ENCODE measurements at regions not wholly inside any gene's neighbourhood (a gene's known extent, or its start where the extent isn't known, plus 50 kb on each side); places are given as distances from the start of the nearest gene placed in this dataset.

GRCh38 chr3:25214034-25214433 lies 214.0 kb upstream of the RARB start:
- no peaks in the 10 kb centered on the region for H3K4me1 ChIP-seq (ENCODE audit: insufficient read depth, low read length, poor library complexity, severe bottlenecking)
- H4K20me1 ChIP-seq (ENCODE audit: insufficient read depth, low read length), result no peaks in the 10 kb centered on the region
- no peak overlapping the region for H2AFZ ChIP-seq (ENCODE audit: low read length)
- no peaks in the 10 kb centered on the region for H3K9me3 ChIP-seq (ENCODE audit: low read length)
- no peak overlapping the region for H3K27ac ChIP-seq (ENCODE audit: low read depth, low read length, poor library complexity, severe bottlenecking)
- no TSS peak for BruUV-seq (replicated peaks)
- intact Hi-C loops (cut with micrococcal nuclease; ENCODE audit: unreplicated experiment), result no loop called here
- ChIA-PET POLR2A (no interaction called here), CTCF (ENCODE audit: unreplicated experiment) (interaction anchor here (0.6 kb wide), 1 partner anchor 1290 kb away, joined by 3 read pairs; no protein-coding TSS in a partner anchor)
- H3K79me2 ChIP-seq (ENCODE audit: insufficient read depth, low read depth, low read length), result no peaks in the 10 kb centered on the region
- DNase-seq (ENCODE audit: low spot score), result no peak
- H3K9me2 ChIP-seq (ENCODE audit: insufficient read depth, low read length), result no peaks in the 10 kb centered on the region
- H3K4me3 ChIP-seq (ENCODE audit: low read depth, low read length, poor library complexity, severe bottlenecking), result no peak overlapping the region
- TF ChIP-seq EZH2phosphoT487 (IDR thresholded peaks at IDR 0.05; ENCODE audit: borderline replicate concordance, low read depth, low read length), result no peak
- TF ChIP-seq CTCF (conservative IDR thresholded peaks at IDR 0.05; ENCODE audit: low read length), result no peak
- H3K36me3 ChIP-seq (ENCODE audit: insufficient read depth, low read length), result no peaks in the 10 kb centered on the region
- H3K4me2 ChIP-seq (ENCODE audit: low read length), result no peak overlapping the region

GRCh38 chr3:25218362-25218761 lies 209.7 kb upstream of the RARB start:
- H3K79me2 ChIP-seq (ENCODE audit: insufficient read depth, low read depth, low read length), result no peaks in the 10 kb centered on the region
- CTCF ChIA-PET (ENCODE audit: unreplicated experiment), result no interaction called here
- H2AFZ ChIP-seq (ENCODE audit: low read length), result no peak overlapping the region
- no peaks in the 10 kb centered on the region for H3K9me3 ChIP-seq (ENCODE audit: low read length)
- H3K4me3 ChIP-seq (ENCODE audit: low read depth, low read length, poor library complexity, severe bottlenecking), result no peak overlapping the region
- no peaks in the 10 kb centered on the region for H3K4me1 ChIP-seq (ENCODE audit: insufficient read depth, low read length, poor library complexity, severe bottlenecking)
- H3K9me2 ChIP-seq (ENCODE audit: insufficient read depth, low read length), result no peaks in the 10 kb centered on the region
- H3K36me3 ChIP-seq (ENCODE audit: insufficient read depth, low read length), result no peaks in the 10 kb centered on the region
- intact Hi-C loops (cut with micrococcal nuclease; ENCODE audit: unreplicated experiment), result no loop called here
- no peak overlapping the region for H3K27ac ChIP-seq (ENCODE audit: low read depth, low read length, poor library complexity, severe bottlenecking)
- TF ChIP-seq EZH2phosphoT487 (IDR thresholded peaks at IDR 0.05; ENCODE audit: borderline replicate concordance, low read depth, low read length), result no peak
- no peak for TF ChIP-seq CTCF (conservative IDR thresholded peaks at IDR 0.05; ENCODE audit: low read length)
- H4K20me1 ChIP-seq (ENCODE audit: insufficient read depth, low read length), result no peaks in the 10 kb centered on the region
- H3K4me2 ChIP-seq (ENCODE audit: low read length), result no peak overlapping the region
- no TSS peak for BruUV-seq (replicated peaks)
- no peak for DNase-seq (ENCODE audit: low spot score)
- POLR2A ChIA-PET, result interaction anchor here (0.6 kb wide), 1 partner anchor 140 kb away, joined by 4 read pairs; no protein-coding TSS in a partner anchor

- intact Hi-C loops (cut with micrococcal nuclease; ENCODE audit: unreplicated experiment), result no loop called here
- CTCF ChIA-PET (ENCODE audit: unreplicated experiment), result no interaction called here
Measured at GRCh38 chr3:25226747-25227146, 201.3 kb upstream of the RARB start.

More at GRCh38 chr3:25226747-25227146, 201.3 kb upstream of the RARB start:
- Histone ChIP-seq H2AFZ (ENCODE audit: low read length) (no peak overlapping the region; the same call in 1 of the 2 replicates), H3K9me3 (ENCODE audit: low read length) (no peaks in the 10 kb centered on the region), H3K9me2 (ENCODE audit: insufficient read depth, low read length) (no peaks in the 10 kb centered on the region), H3K36me3 (ENCODE audit: insufficient read depth, low read length) (no peaks in the 10 kb centered on the region), H3K4me2 (ENCODE audit: low read length) (no peak overlapping the region), H3K4me1 (ENCODE audit: insufficient read depth, low read length, poor library complexity, severe bottlenecking) (no peaks in the 10 kb centered on the region), H3K27ac (ENCODE audit: low read depth, low read length, poor library complexity, severe bottlenecking) (no peak overlapping the region), H3K4me3 (ENCODE audit: low read depth, low read length, poor library complexity, severe bottlenecking) (no peak overlapping the region), H4K20me1 (ENCODE audit: insufficient read depth, low read length) (no peaks in the 10 kb centered on the region), H3K79me2 (ENCODE audit: insufficient read depth, low read depth, low read length) (no peaks in the 10 kb centered on the region)
- TF ChIP-seq CTCF (conservative IDR thresholded peaks at IDR 0.05; ENCODE audit: low read length) (no peak), EZH2phosphoT487 (IDR thresholded peaks at IDR 0.05; ENCODE audit: borderline replicate concordance, low read depth, low read length) (no peak)
- no peak for DNase-seq (ENCODE audit: low spot score)
- POLR2A ChIA-PET, result interaction anchor here (0.6 kb wide), 1 partner anchor 669 kb away, joined by 3 read pairs; no protein-coding TSS in a partner anchor
- BruUV-seq (replicated peaks), result no TSS peak

All from OCI-LY7 (cell line).